ENCODE measurements at regions not wholly inside any gene's neighbourhood (a gene's known extent, or its start where the extent isn't known, plus 50 kb on each side); places are given as distances from the start of the nearest gene placed in this dataset.

GRCh38 chr6:159565181-159565710 is 127.8 kb downstream of the SOD2 start:
- no peaks in the 10 kb centered on the region for H3K4me1 ChIP-seq
- TF ChIP-seq CTCF (IDR thresholded peaks at IDR 0.05) (no peak), POLR2A (IDR thresholded peaks at IDR 0.05) (no peak)
- no peaks in the 10 kb centered on the region for H3K27me3 ChIP-seq
- H3K4me3 ChIP-seq = no peak overlapping the region
- H3K27ac ChIP-seq = no peak overlapping the region
- no peak for DNase-seq
- no peak for ATAC-seq (ENCODE audit: low FRiP score in 2 of 2)
- whole genome bisulfite sequencing, 2 donors = 65 to 73% methylated on average over 7 of the region's 7 CpGs
- no peaks in the 10 kb centered on the region for H3K36me3 ChIP-seq
- peaks cover 0 to 8% (median 3%) of the 10 kb centered on the region in 4 donors for H3K9me3 ChIP-seq

GRCh38 chr6:159564456-159564855 is 128.6 kb downstream of the SOD2 start:
- TF ChIP-seq EP300 (IDR thresholded peaks at IDR 0.05) = no peak
- DNase-seq = no peak
- H3K27ac ChIP-seq = no peak overlapping the region
- H3K4me1 ChIP-seq = no peaks in the 10 kb centered on the region
- WGBS, 2 donors = 61 to 76% methylated on average over 5 of the region's 5 CpGs
- no peaks in the 10 kb centered on the region for H3K36me3 ChIP-seq
- no peak for ATAC-seq (ENCODE audit: low FRiP score in 2 of 2)
- H3K9me3 ChIP-seq = peaks cover 0 to 3% (median under 1%) of the 10 kb centered on the region in 4 donors
- no peaks in the 10 kb centered on the region for H3K27me3 ChIP-seq
- no peak overlapping the region for H3K4me3 ChIP-seq

DNA sequence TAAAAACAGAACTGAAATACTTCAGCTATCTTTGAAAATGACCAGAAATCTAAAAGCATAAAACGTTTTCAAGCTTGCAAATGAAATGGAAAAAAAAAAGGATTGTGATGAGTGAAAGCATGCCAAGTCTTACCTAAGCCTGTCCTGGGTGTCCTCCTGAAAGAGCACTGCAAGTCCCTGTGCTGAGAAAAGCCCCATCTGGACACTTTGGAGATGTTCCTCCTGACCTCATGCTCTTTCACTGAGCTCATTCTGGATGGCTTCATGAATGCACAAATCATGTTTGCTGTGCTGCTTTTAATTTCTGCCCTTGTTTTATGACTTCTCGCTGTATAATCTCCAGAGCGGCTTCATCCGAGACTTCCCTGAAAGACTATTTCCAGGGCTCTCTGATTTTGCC is 136.0 kb downstream of the SOD2 start:
- Histone ChIP-seq H3K4me3 (no peak overlapping the region), H3K27ac (no peak overlapping the region), H3K4me1 (no peaks in the 10 kb centered on the region), H3K36me3 (no peaks in the 10 kb centered on the region), H3K9me3 (no peaks in the 10 kb centered on the region), H3K27me3 (no peaks in the 10 kb centered on the region)
- TF ChIP-seq CTCF (IDR thresholded peaks at IDR 0.05) (no peak), POLR2A (IDR thresholded peaks at IDR 0.05) (no peak), POLR2AphosphoS5 (IDR thresholded peaks at IDR 0.05) (no peak), EP300 (IDR thresholded peaks at IDR 0.05) (no peak)
- 74 to 85% methylated on average over 4 of the region's 4 CpGs for WGBS, 2 donors
- ATAC-seq (ENCODE audit: low FRiP score in 2 of 2) = peak in 1 of 2 donors; percentile 89
- no peak for DNase-seq

DNA sequence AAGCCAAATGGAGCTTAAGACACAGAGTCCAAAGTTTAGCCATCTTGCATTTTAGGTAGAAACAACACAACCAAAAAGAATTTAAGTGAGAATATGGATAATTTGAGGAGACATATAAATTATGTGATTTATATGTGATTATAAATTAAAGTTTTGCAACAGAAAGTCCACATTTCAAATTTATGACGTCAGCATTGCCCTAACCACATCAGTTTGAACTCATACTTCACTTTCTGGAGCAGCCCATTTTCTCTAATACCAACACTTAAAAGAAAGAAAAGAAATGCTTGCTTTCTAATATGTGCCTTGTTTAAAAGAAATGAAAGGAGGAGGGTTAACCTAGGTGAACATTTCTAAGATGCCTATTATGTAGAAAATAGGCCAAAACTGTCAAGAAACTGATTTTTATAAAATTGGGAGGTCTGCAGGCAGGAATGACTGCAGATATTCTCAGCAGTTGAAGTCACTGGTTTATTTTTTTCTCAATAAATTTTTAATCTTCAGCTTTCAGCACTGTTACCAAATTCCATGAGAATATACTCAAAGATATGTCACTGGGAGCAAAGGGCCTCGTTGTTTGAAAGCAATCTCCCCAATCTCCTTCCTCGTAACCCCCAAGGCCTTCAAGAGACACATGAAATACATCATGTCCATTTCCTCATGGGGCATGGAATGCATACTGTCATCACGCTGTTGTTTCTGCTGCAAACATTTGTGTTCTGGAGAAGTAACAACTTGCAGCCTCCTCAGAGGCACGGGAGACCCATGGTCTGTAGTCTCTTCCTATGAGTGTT is 137.8 kb downstream of the SOD2 start:
- ATAC-seq (ENCODE audit: low FRiP score in 2 of 2) = no peak
- H3K27ac ChIP-seq = no peak overlapping the region
- DNase-seq = no peak
- H3K36me3 ChIP-seq = no peaks in the 10 kb centered on the region
- TF ChIP-seq EP300 (IDR thresholded peaks at IDR 0.05) (no peak), CTCF (IDR thresholded peaks at IDR 0.05) (no peak), POLR2A (IDR thresholded peaks at IDR 0.05) (no peak), POLR2AphosphoS5 (IDR thresholded peaks at IDR 0.05) (no peak)
- no peaks in the 10 kb centered on the region for H3K9me3 ChIP-seq
- no peak overlapping the region for H3K4me3 ChIP-seq
- H3K27me3 ChIP-seq = no peaks in the 10 kb centered on the region
- no peaks in the 10 kb centered on the region for H3K4me1 ChIP-seq
- WGBS, 2 donors = 63 to 64% methylated on average over 5 of the region's 5 CpGs

DNA sequence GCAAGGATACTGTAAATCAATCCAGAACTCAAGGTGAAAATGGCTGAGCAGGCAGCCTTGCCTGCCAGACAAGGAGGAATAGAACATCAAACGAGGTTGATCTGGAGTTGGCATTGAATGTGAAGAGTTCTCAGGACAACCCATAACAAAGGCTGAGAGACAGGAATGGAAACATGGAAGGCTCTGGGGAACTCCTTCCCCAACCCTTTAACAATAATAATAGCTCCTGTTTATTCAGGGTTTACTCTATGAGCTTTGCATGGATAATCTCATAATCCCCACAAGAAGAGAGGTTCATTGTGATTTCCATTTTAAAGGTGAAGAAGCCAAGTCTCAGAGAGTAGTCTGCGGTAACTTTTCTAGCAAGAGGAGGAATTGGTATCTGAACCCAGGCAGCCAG is 151.7 kb downstream of the SOD2 start:
- H3K9me3 ChIP-seq = no peaks in the 10 kb centered on the region
- no peak for ATAC-seq (ENCODE audit: low FRiP score in 2 of 2)
- no peaks in the 10 kb centered on the region for H3K36me3 ChIP-seq
- 73 to 80% methylated on average over 2 of the region's 2 CpGs for WGBS, 2 donors
- no peak for DNase-seq
- no peak for TF ChIP-seq POLR2A (IDR thresholded peaks at IDR 0.05)
- TF ChIP-seq CTCF (IDR thresholded peaks at IDR 0.05) = no peak
- no peak for TF ChIP-seq EP300 (IDR thresholded peaks at IDR 0.05)
- TF ChIP-seq POLR2AphosphoS5 (IDR thresholded peaks at IDR 0.05) = no peak
- no peak overlapping the region for H3K4me3 ChIP-seq
- H3K27me3 ChIP-seq = no peaks in the 10 kb centered on the region
- H3K4me1 ChIP-seq = no peaks in the 10 kb centered on the region
- H3K27ac ChIP-seq = no peak overlapping the region

All from upper lobe of left lung (tissue), 6 donors.